ENCODE measurements at regions not wholly inside any gene's neighbourhood (a gene's known extent, or its start where the extent isn't known, plus 50 kb on each side); places are given as distances from the start of the nearest gene placed in this dataset.

GRCh38 chr6:153218184-153218792 is 87.2 kb upstream of the RGS17 start:
- DNase-seq (ENCODE audit: low spot score): no peak

DNA sequence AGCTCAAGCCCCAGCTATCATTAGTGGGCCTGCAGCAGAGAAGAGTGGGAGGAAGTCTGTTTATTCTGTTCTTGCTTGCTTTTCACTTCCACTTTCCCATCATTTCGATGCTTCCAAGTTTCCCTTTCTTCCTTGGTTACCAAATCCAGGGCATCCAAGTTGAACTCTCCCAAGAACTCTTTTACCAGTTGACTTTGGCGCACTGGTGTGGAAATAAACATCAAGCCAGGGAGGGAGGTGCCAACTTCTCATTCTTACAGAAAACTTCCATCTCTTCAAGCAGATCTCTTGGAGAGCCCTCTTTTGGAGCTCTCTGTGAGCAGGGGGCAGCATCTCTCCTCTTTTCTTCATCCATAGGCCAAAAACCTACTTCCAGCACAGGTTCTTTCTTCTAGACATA is 85.7 kb upstream of the RGS17 start:
- DNase-seq (ENCODE audit: low spot score): no peak

GRCh38 chr6:153215242-153215641 is 84.2 kb upstream of the RGS17 start:
- no peak for DNase-seq (ENCODE audit: low spot score)

DNA sequence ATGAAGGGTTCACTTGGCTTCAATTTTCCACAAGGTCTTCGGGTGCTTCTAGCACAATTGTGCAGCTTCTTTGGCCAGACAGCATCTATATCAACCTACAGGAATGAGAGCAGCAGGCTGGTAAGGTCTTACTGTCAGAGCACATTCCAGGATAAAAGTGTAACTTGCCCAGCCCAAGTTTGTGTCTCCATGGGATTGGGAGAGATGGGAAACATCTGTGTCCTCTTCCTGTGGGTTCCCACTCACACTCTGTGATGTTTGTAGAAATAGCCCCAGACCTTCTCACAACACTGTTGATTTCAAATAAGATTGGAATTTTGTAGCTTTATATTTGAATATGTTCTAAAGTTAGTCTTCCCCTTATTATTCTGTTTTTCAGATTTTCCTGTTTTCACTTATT is 83.4 kb upstream of the RGS17 start:
- no peak for DNase-seq (ENCODE audit: low spot score)

GRCh38 chr6:153210083-153210482 is 79.0 kb upstream of the RGS17 start:
- no peak for DNase-seq (ENCODE audit: low spot score)

DNA sequence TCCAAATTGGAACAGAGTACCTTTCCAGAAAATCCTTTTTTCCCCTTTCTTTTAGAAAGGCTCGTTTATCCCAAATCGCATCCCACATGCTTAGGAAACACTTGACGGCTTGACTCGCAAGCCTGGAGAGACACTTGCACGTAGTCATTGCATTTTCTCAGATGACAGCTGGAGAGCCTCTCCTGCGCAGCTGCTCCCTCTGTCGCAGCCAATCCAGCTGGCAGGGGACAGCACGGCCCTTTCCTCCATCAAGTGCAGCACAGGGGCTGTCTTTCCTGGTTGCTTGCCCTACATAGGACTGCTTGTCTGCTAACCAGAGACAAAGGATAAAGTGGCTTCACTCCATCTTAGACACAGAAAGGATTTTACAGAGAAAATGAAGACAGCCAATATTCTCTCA is 77.6 kb upstream of the RGS17 start:
- no peak for DNase-seq (ENCODE audit: low spot score)

DNA sequence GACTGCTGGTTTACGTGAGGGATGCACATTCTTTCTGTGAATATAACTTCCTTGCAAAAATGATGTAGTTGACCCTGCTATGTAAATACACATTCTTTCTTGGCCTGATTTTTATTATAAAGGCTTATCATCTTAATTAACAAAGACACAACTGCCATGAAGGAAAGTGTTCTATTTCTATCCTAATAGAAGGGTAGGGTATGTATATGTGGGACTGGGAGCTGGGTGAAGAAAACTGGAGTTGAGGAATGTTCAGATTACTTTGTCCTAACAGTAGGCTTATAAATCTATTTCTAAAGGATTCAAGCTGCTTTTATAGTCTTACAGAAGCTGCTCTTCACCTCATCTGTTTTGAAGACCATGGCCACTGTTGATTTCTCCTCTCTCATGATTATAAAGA is 76.5 kb upstream of the RGS17 start:
- DNase-seq (ENCODE audit: low spot score): no peak

DNA sequence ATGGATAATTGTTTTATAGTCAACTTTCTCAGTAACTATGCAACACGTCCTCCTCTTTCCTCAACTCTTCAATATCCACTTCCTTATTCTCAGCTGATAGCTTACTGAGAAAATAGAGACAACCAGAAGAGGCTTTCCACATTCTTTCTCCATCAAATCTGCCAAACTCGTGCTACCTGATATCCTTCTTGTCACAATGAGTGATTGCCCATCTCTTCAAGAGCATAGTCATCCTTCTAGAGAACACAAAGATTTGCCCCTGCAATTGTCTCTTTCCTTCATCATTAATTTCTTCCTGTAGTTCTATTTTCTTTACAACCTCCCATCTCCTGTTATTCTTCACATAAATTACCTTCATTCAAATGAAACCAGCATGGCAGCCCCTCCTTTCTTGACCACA is 75.9 kb upstream of the RGS17 start:
- DNase-seq (ENCODE audit: low spot score): no peak

DNA sequence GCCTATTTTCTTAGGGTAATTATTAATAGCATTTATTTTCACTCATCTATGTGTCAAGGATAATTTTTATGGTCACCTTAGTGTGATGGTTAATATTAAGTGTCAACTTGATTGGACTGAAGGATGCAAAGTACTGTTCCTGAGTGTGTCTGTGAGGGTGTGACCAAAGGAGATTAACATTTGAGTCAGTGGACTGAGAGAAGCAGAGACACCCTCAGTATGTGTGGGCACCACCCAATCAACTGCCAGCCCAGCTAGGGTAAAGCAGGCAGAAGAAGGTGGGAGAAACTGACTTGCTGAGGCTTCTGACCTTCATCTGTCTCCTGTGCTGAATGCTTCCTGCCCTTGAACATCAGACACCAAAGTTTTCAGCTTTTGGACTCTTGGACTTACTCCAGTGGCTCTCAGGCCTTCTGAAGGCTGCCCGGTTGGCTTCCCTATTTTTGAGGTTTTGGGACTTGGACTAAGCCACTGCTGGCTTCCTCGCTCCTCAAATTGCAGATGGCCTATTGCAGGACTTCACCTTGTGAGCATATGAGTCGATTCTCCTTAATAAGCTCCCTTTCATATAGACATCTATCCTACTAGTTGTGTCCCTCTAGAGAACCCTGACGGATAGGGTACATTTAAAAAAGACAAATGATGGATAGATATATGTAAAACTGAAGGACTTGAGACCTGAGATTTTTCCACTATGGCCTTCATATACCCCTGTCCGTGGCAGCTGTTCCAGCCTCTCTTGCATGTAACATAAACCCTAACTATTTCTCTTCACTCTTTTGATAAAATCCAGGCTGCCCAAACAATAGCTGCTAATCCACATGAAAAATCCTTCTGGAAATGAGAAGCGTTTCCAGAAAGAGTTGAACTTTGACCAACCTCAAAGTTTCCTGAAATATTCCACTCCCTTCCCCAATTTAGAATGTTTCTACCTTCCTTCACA is 62.1 kb upstream of the RGS17 start:
- no peak for DNase-seq (ENCODE audit: low spot score)

DNA sequence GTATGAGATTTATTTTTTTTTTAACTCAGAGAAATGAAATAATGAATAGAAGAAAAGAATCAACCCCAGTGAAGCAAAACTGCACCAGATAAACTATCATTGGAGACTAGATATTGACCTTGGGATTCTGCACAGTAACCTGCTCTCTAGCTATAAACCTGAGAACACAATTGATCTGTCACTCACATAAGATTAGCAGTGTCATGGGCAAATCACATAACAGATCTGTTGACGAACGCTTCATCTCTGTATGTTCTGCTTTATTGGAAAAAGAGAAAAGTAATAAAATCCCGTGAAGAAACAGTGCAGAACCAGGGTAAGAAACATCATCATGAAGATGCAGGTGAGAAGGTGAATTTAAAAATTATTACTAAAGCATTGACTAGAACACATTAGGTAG is 52.8 kb upstream of the RGS17 start:
- DNase-seq (ENCODE audit: low spot score): no peak

Data from CD4-positive, alpha-beta T cell treated with Interleukin-15 for 4 hours (primary cell).